HepG2 (cell line): ENCODE measurements at regions not wholly inside any gene's neighbourhood (a gene's known extent, or its start where the extent isn't known, plus 50 kb on each side); places are given as distances from the start of the nearest gene placed in this dataset.

Source experiments
- ATAC-seq: fragments of 200-7000 bp; cut with Tn5 transposase; 3 replicates; pipeline ENCODE4 v1.9.1; 2020; ENCODE audit warnings: mild to moderate bottlenecking, moderate library complexity
- BruUV-seq: library from RNA; stranded (reverse); fragments of 400-500 nt; replicated peaks from 2 replicates; lab custom pipeline; 2021; lab: Mats Ljungman, UMichigan
- CTCF ChIA-PET: fragments of 300-600 bp; formaldehyde crosslinking; extraction: SDS; loops from one replicate; lab custom pipeline; 2021; ENCODE audit warnings: low total read pairs, inconsistent platforms, low intra/inter-chr PET ratio; lab: Yijun Ruan, JAX
- POLR2A ChIA-PET: fragments of 350-600 bp; sonication (Branson Sonifier 250); formaldehyde crosslinking; loops from one replicate; lab custom pipeline; 2020; ENCODE audit warnings: antibody characterized with exemption, inconsistent platforms; lab: Yijun Ruan, JAX
- DNase-seq: peaks from one replicate; pipeline ENCODE4 v3.0.0-alpha.2; 2015; ENCODE audit warnings: low spot score
- FAIRE-seq: peaks from 3 replicates; lab custom pipeline; 2011; peaks lifted over from hg19 to GRCh38; lab: Jason Lieb, UNC
- H2AFZ ChIP-seq: one replicate; pipeline ENCODE4 v1.6.1; 2011; ENCODE audit warnings: low read length, inconsistent platforms
- H3K27ac ChIP-seq: fragments of 300-600 bp; 3 replicates; pipeline ENCODE4 v1.8.0; 2011; ENCODE audit warnings: mixed run types, mild to moderate bottlenecking, mixed read lengths, low read length, inconsistent platforms; ENCODE audit not compliant: insufficient read depth; ENCODE audit errors: extremely low read length
- H3K27me3 ChIP-seq, 2 experiments: fragments of 200-600 bp in 1 of 2; 2 replicates in 1 of 2; 3 replicates in 1 of 2; pipeline versions ENCODE4 v1.6.0 to v1.8.0; 2011; ENCODE audit warnings: low read length in 2 of 2, mild to moderate bottlenecking in 2 of 2, moderate library complexity in 2 of 2, inconsistent platforms in 1 of 2; ENCODE audit not compliant: insufficient read depth in 2 of 2, control insufficient read depth in 1 of 2
- H3K36me3 ChIP-seq, 2 experiments: fragments of 200-600 bp in 1 of 2; replicated peaks in 1 of 2; 2 replicates in 1 of 2; 3 replicates in 1 of 2; pipeline versions ENCODE4 v1.5.1 to v1.8.0; 2011; ENCODE audit warnings: low read length in 2 of 2, inconsistent platforms in 1 of 2; ENCODE audit not compliant: insufficient read depth in 2 of 2, control insufficient read depth in 1 of 2
- H3K4me1 ChIP-seq: 2 replicates; pipeline ENCODE4 v1.5.1; 2012; ENCODE audit warnings: low read length, inconsistent platforms; ENCODE audit not compliant: insufficient read depth
- H3K4me2 ChIP-seq: 2 replicates; pipeline ENCODE4 v1.6.0; 2011; ENCODE audit warnings: low read depth, low read length, inconsistent platforms
- H3K4me3 ChIP-seq, 3 experiments: fragments of 200-600 bp in 1 of 3; sonication (generic), shearing (Covaris generic) in 1 of 3; replicated peaks in 1 of 3; 2 replicates each; pipeline ENCODE4 v1.5.1; 2011 to 2016; ENCODE audit warnings: low read length in 3 of 3, inconsistent platforms in 2 of 3, low read depth in 2 of 3, mild to moderate bottlenecking in 2 of 3, control low read depth in 1 of 3, mixed read lengths in 1 of 3; ENCODE audit not compliant: insufficient read depth in 1 of 3
- H3K79me2 ChIP-seq: one replicate; pipeline ENCODE4 v1.6.1; 2011; ENCODE audit warnings: low read length, inconsistent platforms; ENCODE audit not compliant: insufficient read depth
- H3K9ac ChIP-seq: 2 replicates; pipeline ENCODE4 v1.6.0; 2011; ENCODE audit warnings: mild to moderate bottlenecking, low read depth, low read length, inconsistent platforms; ENCODE audit not compliant: insufficient read depth
- H3K9me3 ChIP-seq: 2 replicates; pipeline ENCODE4 v1.5.1; 2012; ENCODE audit warnings: mild to moderate bottlenecking, low read length
- H4K20me1 ChIP-seq: 2 replicates; pipeline ENCODE4 v1.6.0; 2011; ENCODE audit warnings: inconsistent platforms, mild to moderate bottlenecking, low read length, moderate library complexity; ENCODE audit not compliant: insufficient read depth
- CBX1 ChIP-seq: IDR thresholded peaks from one replicate; pipeline ENCODE4 v1.6.1; 2016; ENCODE audit warnings: antibody characterized with exemption, low read depth
- PATZ1 ChIP-seq: sonication (generic); formaldehyde crosslinking; IDR thresholded peaks from 2 replicates; pipeline ENCODE4 v1.4.0; 2020; ENCODE audit warnings: missing genetic modification reagents
- PBX2 ChIP-seq: IDR thresholded peaks from 2 replicates; pipeline ENCODE4 v1.6.1; 2016; ENCODE audit warnings: control low read depth
- SIX4 ChIP-seq: sonication (generic); formaldehyde crosslinking; IDR thresholded peaks from 2 replicates; pipeline ENCODE4 v1.4.0; 2020; ENCODE audit warnings: missing genetic modification reagents
- ZNF326 ChIP-seq: sonication (generic); formaldehyde crosslinking; IDR thresholded peaks from 2 replicates; pipeline ENCODE4 v1.4.0; 2020; ENCODE audit warnings: missing genetic modification reagents, borderline replicate concordance
- ZNF879 ChIP-seq: sonication (generic); formaldehyde crosslinking; IDR thresholded peaks from 2 replicates; pipeline ENCODE4 v1.8.1; 2023; ENCODE audit warnings: missing genetic modification reagents
- ZSCAN22 ChIP-seq: sonication (generic); formaldehyde crosslinking; IDR thresholded peaks from 2 replicates; pipeline ENCODE4 v1.4.0; 2020; ENCODE audit warnings: mild to moderate bottlenecking, missing genetic modification reagents
- WGBS: methylation state at CpG from one replicate; pipeline ENCODE4 v1.1.6; 2017; ENCODE audit warnings: low lambda C conversion rate; 5-methylcytosine and 5-hydroxymethylcytosine counted together
- in situ Hi-C: cut with HindIII; loops from 2 replicates; pipeline ENCODE4 v1.10.0; 2017; ENCODE audit warnings: low pct_unique_long_range_greater_than_20kb; ENCODE audit not compliant: extremely low pct_ligation_motif_present
- intact Hi-C: fragments of 100-400 bp; cut with micrococcal nuclease; formaldehyde crosslinking; loops from one replicate; pipeline ENCODE4 v1.10.0; 2022; ENCODE audit not compliant: unreplicated experiment

DNA sequence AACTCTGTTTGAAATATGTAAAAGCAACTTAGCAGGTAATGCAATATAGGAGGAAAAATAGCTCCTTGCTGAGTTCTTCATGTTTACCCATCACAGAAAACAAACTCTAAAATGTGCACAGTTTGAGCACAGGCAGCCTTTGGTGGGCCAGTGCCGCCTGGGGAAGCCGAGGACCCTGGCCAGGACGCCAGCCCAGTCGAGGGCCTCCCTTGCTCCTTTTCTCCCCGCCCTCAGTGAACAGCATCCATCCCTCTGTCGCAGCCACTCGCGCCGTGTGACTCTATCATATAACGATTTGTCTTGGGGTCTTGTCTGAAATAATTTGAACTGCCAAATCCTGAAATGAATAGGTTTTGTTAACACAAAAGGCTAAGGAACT lies 286.7 kb upstream of the IRX4 start:
- Histone ChIP-seq H3K79me2 (no peaks in the 10 kb centered on the region), H4K20me1 (no peaks in the 10 kb centered on the region), H3K4me2 (no peak overlapping the region), H3K4me3 (no peak overlapping the region), H3K27me3 (peaks cover 3 to 43% of the 10 kb centered on the region in 2 experiments), H3K4me1 (no peaks in the 10 kb centered on the region), H3K27ac (no peak overlapping the region), H3K9me3 (no peaks in the 10 kb centered on the region), H3K9ac (no peak overlapping the region), H2AFZ (no peak overlapping the region), H3K36me3 (no peaks in the 10 kb centered on the region)
- in situ Hi-C loops (no loop called here), intact Hi-C loops (no loop called here)
- TF ChIP-seq PATZ1 (CRISPR knock-in tag) (no peak), PBX2 (no peak), ZSCAN22 (CRISPR knock-in tag) (no peak), CBX1 (no peak), SIX4 (no peak), ZNF326 (no peak), ZNF879 (no peak)
- BruUV-seq = no TSS peak
- FAIRE-seq (no peak), ATAC-seq (no peak), DNase-seq (no peak)
- ChIA-PET CTCF (no interaction called here), POLR2A (no interaction called here)
- 65% methylated on average over 6 of the region's 10 CpGs for WGBS
